Activated T-cell treated with anti-CD3 and anti-CD28 coated beads for 24 hours (primary cell): ENCODE measurements at regions not wholly inside any gene's neighbourhood (a gene's known extent, or its start where the extent isn't known, plus 50 kb on each side); places are given as distances from the start of the nearest gene placed in this dataset.
"Not testable (repeated sequence)": the region's sequence is repeated elsewhere in the genome, so short reads cannot be mapped to it uniquely, and the experiment has no call there.

ENCODE experiments used
- DNase-seq: peaks from one replicate; pipeline ENCODE4 v3.0.0-alpha.2; 2020; ENCODE audit warnings: low read depth

DNA sequence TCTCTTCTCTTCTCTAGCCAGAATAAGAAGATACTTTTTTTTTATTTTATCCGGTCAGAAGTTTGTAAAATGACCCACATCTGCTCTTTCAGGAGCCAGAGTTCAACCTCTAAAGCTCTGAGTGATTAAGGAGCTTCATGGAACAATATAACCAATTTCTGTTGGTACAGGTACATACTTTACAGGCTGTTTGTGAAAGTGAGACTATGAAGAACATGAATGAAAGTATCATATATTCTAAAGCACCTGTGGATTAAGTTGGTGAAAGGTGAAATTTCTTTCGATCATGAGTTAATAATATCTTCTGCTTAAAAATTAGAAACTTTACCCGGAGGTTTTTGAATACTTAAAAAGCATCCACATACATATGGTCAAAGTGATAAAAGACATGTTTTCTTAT is 65.2 kb downstream of the DMRT2 start:
- no peak for DNase-seq

GRCh38 chr9:1117439-1117838 is 67.3 kb downstream of the DMRT2 start:
- DNase-seq, result no peak

DNA sequence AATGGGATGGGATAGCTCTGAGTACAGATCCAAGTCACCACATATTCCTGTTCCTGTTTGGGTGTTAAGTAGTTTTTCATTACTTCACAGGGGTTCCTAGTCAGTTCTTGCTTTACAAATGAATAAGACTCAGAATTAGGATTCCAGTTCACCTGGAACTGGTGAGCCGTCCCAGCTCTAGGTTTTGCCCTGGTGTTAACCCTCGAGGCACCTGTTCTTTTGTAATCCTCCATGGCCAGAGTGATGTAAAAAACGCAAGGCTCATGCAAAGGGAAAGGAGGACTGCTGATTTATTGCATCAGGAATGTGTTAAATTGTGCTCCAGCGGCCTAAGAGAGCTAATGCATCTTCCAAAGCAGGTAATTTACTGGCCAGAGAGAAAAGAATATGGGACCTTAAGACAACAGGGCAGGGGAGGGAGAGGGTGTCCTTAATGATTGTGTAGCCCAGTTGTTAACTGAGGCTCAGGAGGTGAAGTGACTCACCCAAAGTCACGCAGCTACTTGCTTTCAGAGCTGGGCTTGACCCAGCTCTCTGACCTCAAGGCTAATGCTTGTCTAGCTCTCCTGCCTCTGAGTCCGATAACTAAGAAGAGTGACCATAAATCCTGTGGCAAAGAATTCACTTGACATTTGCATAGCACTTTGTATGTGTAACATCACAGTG is 70.5 kb downstream of the DMRT2 start:
- DNase-seq, result no peak

GRCh38 chr9:1125741-1126140 is 75.6 kb downstream of the DMRT2 start:
- no peak for DNase-seq

DNA sequence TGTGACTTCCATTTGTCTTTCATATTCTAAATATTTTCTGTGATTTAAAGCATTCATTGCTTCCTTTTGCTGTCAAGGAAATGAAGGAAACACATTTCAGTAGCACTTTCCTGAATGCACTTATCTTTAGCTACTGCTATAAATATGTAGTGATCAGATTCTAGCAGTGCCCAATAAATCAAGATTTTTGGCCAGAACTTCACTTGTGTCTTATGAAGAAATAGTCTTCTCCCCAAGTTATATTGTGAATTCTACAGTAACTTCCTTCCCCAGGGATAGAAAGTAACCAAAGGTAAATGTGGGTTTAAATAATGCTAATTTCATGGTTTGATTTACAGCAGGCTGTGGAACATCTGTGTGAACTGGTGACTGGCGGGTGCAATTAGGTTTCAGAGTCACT is 77.9 kb downstream of the DMRT2 start:
- no peak for DNase-seq

- DNase-seq, result no peak
Observed at GRCh38 chr9:1129382-1129781, 79.2 kb downstream of the DMRT2 start.

GRCh38 chr9:1140057-1140456 is 89.9 kb downstream of the DMRT2 start:
- no peak for DNase-seq

DNA sequence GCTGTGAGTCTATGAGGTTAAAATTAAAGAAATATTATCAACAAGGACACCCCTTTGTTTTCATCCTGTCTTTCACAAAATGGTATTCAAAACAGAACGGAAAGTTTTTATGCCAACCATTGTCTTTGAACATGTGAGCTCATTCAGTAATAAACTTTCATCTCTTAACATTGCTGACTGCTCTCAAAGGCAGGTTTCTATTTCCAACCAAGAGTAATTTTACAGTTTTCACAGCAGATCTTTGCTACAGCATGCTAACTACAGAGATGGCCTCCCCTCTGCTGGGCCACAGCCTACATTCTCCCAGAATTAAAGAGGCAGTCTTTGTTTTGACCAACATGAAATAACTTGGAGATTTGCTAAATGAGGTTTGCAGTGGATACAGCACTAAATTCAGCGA is 101.5 kb downstream of the DMRT2 start:
- no peak for DNase-seq

- DNase-seq, result no peak
Observed at GRCh38 chr9:1152171-1152570, 102.0 kb downstream of the DMRT2 start.

- no peak for DNase-seq
Observed at GRCh38 chr9:1154739-1155138, 104.6 kb downstream of the DMRT2 start.

GRCh38 chr9:1155602-1156001 is 105.4 kb downstream of the DMRT2 start:
- no peak for DNase-seq

DNA sequence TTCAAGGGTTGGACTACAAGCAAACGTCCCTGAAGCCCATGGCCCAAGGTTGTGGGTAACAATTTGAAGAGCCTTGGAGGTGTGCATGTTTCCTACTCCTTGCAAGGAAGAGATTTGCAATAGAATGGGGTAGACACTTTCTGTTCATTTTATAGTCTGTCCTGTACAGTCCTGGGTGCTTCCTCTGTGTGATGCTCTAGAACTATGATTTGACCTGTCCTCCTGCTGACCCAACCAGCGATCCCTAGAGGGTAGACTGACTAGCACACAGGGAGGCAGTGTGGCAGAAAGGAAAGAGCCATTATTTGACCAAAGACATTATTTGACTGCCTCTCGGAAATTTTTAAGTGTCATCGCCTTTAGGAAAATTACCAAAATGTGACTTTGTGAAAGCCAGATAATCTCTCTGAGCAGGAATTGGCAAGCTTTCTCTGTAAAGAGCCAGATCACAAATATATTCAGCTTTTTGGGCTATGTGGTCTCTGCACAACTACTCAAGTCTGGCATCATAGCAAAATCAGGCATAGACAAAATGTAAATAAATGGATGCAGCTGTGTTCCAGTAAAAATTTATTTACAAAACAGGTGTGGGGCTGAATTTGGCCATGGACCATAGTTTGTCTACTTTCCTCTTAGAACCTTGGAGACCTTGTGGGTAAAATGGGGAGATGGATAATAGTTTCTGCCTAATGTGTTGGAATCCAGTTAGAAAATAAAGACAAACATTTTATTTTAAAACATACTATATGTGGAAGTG is 106.8 kb downstream of the DMRT2 start:
- no peak for DNase-seq

- DNase-seq, result no peak
Observed at GRCh38 chr9:1157836-1158235, 107.7 kb downstream of the DMRT2 start.

GRCh38 chr9:1170918-1171317 is 120.8 kb downstream of the DMRT2 start:
- DNase-seq, result no peak

- no peak for DNase-seq
Observed at GRCh38 chr9:1171546-1171945, 121.4 kb downstream of the DMRT2 start.

DNA sequence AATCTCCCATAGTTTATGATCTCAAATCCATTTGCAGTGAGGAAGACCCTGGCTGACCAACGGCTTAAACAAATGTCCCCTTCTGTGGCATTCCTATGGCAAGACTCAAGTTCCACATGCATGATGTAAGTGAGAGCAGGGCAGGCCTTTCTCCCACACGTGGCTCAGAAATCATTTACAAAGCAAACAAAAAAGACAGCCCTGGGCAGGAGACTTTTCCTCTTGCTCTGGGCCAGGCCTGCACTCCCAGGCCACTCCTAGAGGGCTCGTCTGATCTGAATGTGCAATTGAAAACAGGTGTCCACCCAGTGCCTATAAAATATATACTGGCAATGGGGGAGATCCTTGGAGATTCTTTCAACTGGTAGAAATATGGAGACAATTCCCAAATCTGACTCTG is 123.1 kb downstream of the DMRT2 start:
- DNase-seq, result no peak

DNA sequence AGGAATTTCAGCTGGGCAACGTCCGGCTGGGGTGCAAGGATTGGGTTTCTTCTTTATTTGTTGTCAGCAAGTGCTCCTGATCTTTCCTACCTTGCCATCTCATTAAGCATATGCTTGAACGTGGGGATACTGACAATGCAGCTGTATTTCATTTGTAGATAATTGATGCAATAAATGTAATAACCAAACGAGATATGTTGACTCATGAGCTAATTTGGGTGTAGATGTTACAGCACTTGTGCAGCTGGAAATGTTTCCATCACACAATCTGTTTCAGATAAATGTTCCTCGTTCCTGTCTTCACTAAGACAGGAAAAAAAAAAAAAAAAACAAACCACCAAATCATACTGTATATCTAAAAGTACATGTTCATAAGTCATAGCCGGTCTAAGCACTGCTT is 123.8 kb downstream of the DMRT2 start:
- DNase-seq, result no peak

DNA sequence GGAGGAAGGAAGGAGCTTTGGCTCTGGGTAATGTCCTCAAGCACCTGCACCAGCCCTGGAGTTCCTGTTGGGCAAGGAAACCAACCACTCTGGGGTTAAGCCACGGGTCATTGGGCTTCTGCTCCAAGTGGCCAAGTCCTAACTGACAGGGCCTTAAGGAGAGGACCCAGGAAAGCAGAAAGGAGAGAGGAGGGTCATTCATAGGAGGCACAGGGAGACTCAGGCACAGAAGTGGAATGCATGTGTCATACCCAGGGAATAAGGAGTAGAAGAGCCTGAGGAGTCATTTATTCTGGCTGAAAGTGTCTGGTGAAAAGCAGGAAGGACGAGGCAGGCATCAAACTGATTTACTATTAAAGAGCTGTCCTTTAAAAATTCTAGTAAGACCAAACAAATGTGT is 129.2 kb downstream of the DMRT2 start:
- no peak for DNase-seq

- no peak for DNase-seq
Observed at GRCh38 chr9:1184146-1184545, 134.0 kb downstream of the DMRT2 start.

GRCh38 chr9:1187137-1187536 is 137.0 kb downstream of the DMRT2 start:
- not testable (repeated sequence) for DNase-seq

DNA sequence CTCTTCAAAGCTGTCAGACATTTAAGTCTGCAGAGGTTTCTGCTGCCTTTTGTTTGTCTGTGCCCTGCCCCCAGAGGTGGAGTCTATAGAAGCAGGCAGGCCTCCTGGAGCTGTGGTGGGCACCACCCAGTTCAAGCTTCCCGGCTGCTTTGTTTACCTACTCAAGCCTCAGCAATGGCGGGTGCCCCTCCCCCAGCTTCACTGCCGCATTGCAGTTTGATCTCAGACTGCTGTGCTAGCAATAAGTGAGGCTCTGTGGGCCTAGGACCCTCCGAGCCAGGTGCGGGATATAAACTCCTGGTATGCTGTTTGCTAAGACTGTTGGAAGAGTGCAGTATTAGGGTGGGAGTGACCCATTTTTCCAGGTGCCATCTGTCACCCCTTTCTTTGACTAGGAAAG is 145.5 kb downstream of the DMRT2 start:
- DNase-seq, result not testable (repeated sequence)

GRCh38 chr9:1198085-1198484 is 147.9 kb downstream of the DMRT2 start:
- no peak for DNase-seq

- DNase-seq, result no peak
Observed at GRCh38 chr9:1200847-1201251, 150.7 kb downstream of the DMRT2 start.

GRCh38 chr9:1201262-1201661 is 151.1 kb downstream of the DMRT2 start:
- DNase-seq, result no peak
